Lower leg skin (tissue), 4 donors: ENCODE measurements at regions not wholly inside any gene's neighbourhood (a gene's known extent, or its start where the extent isn't known, plus 50 kb on each side); places are given as distances from the start of the nearest gene placed in this dataset.

Experiments
- DNase-seq, 2 donors: peaks; one replicate each; pipeline ENCODE4 v3.0.0-alpha.2; 2019; ENCODE audit warnings: low spot score in 2 of 2
- H3K4me3 ChIP-seq: fragments of 200-600 bp; sonication (generic); 2 replicates; pipeline ENCODE4 v1.5.1; 2017; ENCODE audit warnings: mild to moderate bottlenecking, low read depth; ENCODE audit not compliant: poor library complexity, severe bottlenecking
- POLR2A ChIP-seq, 2 donors: fragments of 450-650 bp; IDR thresholded peaks; one replicate each; pipeline ENCODE4 v1.6.1; 2016 to 2017; ENCODE audit warnings: antibody characterized with exemption in 2 of 2, mild to moderate bottlenecking in 1 of 2, moderate library complexity in 1 of 2
- WGBS, 2 donors: methylation state at CpG; one replicate each; pipeline ENCODE4 v1.1.5; 2018; 5-methylcytosine and 5-hydroxymethylcytosine counted together
- intact Hi-C: fragments of 100-400 bp; cut with DNase I; formaldehyde crosslinking; loops from one replicate; pipeline ENCODE4 v1.15.0; 2023; ENCODE audit warnings: low total_unique reads
- TF ChIP-seq, protein P1 (sequence below), 3 donors: fragments of 450-650 bp; IDR thresholded peaks; one replicate each; pipeline ENCODE4 v1.5.1; 2016; ENCODE audit warnings: antibody characterized with exemption in 3 of 3, mild to moderate bottlenecking in 3 of 3, moderate library complexity in 2 of 3

DNA sequence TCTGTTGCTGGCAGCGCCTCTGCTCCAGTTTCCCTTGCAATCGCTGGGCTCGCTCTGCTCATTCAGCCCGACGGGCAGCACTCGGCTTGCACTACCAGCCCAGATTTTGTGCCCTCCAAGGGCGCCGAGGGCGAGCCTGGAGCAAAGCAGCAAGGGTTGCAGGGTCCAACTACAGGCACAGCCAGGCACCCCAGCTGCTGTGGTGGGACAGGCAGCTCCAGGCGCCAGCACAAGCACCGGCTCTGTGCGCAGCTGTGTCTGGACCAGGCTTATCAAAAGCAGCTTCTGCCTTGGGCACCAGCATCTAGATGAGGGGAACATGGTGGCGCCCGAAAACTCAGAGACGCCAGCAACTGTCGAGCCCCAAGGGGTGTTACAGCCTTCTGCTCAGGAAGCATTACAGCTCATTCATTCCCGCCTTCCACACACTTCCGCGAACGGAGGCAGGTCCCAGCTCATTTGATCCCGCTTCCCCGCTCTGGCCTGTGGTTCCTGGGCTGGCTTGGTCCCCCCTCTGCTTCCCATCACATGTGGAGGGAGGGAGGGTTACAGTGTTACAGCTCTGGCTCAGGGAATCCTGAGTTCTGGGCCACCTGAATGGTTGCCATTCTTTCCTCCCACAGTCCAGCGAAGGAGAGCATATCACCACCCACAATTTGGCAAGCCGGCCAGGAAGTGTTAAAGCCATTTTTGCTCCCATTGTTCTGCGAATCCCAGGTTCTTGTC lies 409.9 kb upstream of the ALCAM start:
- DNase-seq, result no peak
- no peak overlapping the region for H3K4me3 ChIP-seq
- intact Hi-C loops, result no loop called here
- WGBS, 2 donors, result 93% methylated on average over 25 of the region's 25 CpGs
- TF ChIP-seq POLR2A (IDR thresholded peaks at IDR 0.05), result no peak
- TF ChIP-seq, protein P1, sequence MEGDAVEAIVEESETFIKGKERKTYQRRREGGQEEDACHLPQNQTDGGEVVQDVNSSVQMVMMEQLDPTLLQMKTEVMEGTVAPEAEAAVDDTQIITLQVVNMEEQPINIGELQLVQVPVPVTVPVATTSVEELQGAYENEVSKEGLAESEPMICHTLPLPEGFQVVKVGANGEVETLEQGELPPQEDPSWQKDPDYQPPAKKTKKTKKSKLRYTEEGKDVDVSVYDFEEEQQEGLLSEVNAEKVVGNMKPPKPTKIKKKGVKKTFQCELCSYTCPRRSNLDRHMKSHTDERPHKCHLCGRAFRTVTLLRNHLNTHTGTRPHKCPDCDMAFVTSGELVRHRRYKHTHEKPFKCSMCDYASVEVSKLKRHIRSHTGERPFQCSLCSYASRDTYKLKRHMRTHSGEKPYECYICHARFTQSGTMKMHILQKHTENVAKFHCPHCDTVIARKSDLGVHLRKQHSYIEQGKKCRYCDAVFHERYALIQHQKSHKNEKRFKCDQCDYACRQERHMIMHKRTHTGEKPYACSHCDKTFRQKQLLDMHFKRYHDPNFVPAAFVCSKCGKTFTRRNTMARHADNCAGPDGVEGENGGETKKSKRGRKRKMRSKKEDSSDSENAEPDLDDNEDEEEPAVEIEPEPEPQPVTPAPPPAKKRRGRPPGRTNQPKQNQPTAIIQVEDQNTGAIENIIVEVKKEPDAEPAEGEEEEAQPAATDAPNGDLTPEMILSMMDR (IDR thresholded peaks at IDR 0.05), result no peak

DNA sequence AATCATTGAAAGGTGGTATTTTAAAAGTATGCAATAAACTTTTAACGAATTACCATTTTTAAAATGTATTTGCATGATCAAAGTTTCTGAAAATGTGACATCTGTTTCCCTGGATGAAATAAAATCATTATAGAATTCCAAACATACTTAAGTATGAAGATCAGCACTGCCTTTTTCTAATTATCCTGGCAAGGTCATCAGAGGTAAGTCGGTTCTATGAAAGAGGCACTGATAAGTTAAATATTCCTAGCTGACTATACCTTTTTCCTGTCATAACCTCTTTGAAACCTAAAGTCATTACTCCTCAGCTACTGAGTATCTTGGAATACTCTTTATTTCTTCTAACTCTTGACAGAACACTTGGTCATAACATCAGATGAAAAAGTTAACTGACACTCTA lies 406.1 kb upstream of the ALCAM start:
- DNase-seq, result no peak
- no peak overlapping the region for H3K4me3 ChIP-seq
- WGBS, 2 donors, result 27 to 29% methylated on average over 2 of the region's 2 CpGs
- intact Hi-C loops, result no loop called here
- TF ChIP-seq POLR2A (IDR thresholded peaks at IDR 0.05), result no peak
- TF ChIP-seq, protein P1 (IDR thresholded peaks at IDR 0.05), result no peak

DNA sequence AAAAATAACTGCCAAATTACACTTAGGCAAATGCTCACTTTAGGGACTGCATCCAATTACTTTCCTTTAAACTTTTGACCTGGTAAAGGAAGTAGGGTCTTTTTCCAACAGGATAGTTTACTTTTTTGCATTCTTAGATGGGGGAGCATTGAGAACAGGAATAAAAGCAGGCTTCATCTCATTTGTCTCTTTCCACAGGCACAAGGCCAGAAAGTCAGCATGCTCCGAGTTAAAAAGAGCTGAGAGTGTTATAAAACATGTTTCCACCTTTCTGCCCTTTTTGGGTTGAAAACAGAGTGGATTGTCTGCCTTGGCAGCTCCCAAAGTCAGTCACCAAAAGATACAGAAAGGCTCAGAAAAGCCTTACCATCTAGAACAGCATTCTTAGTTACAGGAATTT lies 404.9 kb upstream of the ALCAM start:
- TF ChIP-seq POLR2A (IDR thresholded peaks at IDR 0.05), result no peak
- TF ChIP-seq, protein P1 (IDR thresholded peaks at IDR 0.05), result no peak
- 22 to 32% methylated on average over 1 of the region's 1 CpG for WGBS, 2 donors
- no peak for DNase-seq
- intact Hi-C loops, result no loop called here
- H3K4me3 ChIP-seq, result no peak overlapping the region

DNA sequence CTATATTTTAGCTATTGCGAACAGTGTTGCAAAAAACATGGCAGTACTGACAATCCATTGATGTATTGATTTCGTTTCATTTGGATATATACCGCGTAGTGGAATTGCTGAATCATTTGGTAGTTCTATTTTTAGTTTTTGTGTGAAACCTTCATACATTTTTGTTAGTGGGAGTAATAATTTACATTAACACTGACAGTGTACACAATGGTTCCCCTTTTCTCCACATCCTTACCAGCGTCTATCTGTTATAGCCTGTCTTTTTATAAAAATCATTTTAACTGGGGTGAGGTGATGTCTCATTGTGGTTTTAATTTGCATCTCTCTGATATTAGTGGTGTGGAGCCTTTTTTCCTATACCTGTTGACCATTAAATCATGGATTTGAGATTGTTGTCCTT lies 392.4 kb upstream of the ALCAM start:
- TF ChIP-seq POLR2A (IDR thresholded peaks at IDR 0.05), result no peak
- TF ChIP-seq, protein P1 (IDR thresholded peaks at IDR 0.05), result no peak
- no peak overlapping the region for H3K4me3 ChIP-seq
- intact Hi-C loops, result no loop called here
- no peak for DNase-seq
- WGBS, 2 donors, result 75 to 77% methylated on average over 5 of the region's 5 CpGs

DNA sequence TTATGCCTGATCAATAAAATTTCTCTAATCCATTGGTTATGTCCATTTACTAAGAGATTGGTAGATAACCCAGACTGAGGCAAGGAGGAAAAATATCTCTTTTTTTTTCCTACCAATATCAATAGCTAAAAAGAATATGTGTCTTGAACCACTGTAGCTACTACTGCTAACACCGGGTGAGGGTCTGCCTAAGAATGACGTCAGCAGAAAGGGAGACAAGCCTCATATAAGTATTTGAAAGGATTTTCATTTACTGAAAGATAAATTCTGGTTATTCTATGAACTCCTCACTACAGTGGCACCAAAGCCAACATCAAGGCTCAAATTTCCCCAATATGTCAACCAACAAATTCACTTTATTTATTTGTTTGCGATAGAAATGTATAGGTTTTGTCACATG lies 389.0 kb upstream of the ALCAM start:
- 89 to 90% methylated on average over 3 of the region's 3 CpGs for WGBS, 2 donors
- intact Hi-C loops, result no loop called here
- no peak overlapping the region for H3K4me3 ChIP-seq
- DNase-seq, result no peak
- TF ChIP-seq, protein P1 (IDR thresholded peaks at IDR 0.05), result no peak

DNA sequence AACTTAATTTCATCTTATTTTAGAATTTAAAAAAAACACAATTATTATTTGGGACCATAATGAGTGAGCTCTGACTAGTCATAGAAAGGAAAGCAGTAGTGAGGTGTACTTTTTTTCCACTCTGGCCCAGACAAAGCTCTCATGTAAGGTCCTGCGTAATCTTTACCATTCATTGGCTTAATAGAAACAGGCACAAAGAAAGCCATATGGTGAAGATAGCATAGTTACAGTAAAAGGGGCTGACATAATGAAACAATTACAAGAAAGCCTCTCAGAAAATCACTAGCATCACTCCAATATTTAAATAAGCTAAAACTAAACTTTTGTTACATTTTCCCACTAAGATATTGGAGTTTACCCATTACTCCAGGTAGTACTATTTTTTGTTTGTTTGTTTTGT lies 384.6 kb upstream of the ALCAM start:
- H3K4me3 ChIP-seq, result no peak overlapping the region
- TF ChIP-seq, protein P1 (IDR thresholded peaks at IDR 0.05), result no peak
- TF ChIP-seq POLR2A (IDR thresholded peaks at IDR 0.05), result no peak
- intact Hi-C loops, result no loop called here
- DNase-seq, result no peak
- WGBS, 2 donors, result 71 to 75% methylated on average over 1 of the region's 1 CpG
